HCT116 (cell line): ENCODE measurements at regions not wholly inside any gene's neighbourhood (a gene's known extent, or its start where the extent isn't known, plus 50 kb on each side); places are given as distances from the start of the nearest gene placed in this dataset.

Source experiments
- ATAC-seq: fragments of 200-7000 bp; cut with Tn5 transposase; 2 replicates; pipeline ENCODE4 v1.9.1; 2020; ENCODE audit warnings: mild to moderate bottlenecking, moderate library complexity
- BruUV-seq: library from RNA; stranded (reverse); fragments of 400-500 nt; replicated peaks from 2 replicates; lab custom pipeline; 2021; lab: Mats Ljungman, UMichigan
- CTCF ChIA-PET: fragments of 300-600 bp; sonication (Branson Sonifier 250); formaldehyde crosslinking; loops from one replicate; lab custom pipeline; 2021; ENCODE audit warnings: antibody characterized with exemption; lab: Charles Lee
- POLR2A ChIA-PET: fragments of 300-600, 350-600 bp; sonication (Branson Sonifier 250); formaldehyde crosslinking; loops from one replicate; lab custom pipeline; 2021; ENCODE audit warnings: antibody characterized with exemption; lab: Charles Lee
- RAD21 ChIA-PET, 2 experiments: fragments of 300-600 bp; sonication (Branson Sonifier 250); formaldehyde crosslinking; loops; one replicate each; lab custom pipeline; 2023; ENCODE audit warnings: low total read pairs in 2 of 2; ENCODE audit not compliant: uncharacterized antibody in 2 of 2, unreplicated experiment in 2 of 2, low non-redundant PET in 1 of 2; lab: Charles Lee
- DNase-seq: peaks from one replicate; pipeline ENCODE4 v3.0.0-alpha.2; 2010; ENCODE audit warnings: low read depth, low spot score
- H2AFZ ChIP-seq: fragments of 200-600 bp; shearing (Covaris generic), sonication (generic); 2 replicates; pipeline ENCODE4 v1.6.1; 2017; ENCODE audit warnings: low read depth, mixed run types, mixed read lengths, antibody characterized with exemption, low read length; ENCODE audit not compliant: poor library complexity, severe bottlenecking
- H3K27ac ChIP-seq: 2 replicates; pipeline ENCODE4 v1.5.1; 2012; ENCODE audit warnings: low read depth, low read length
- H3K27me3 ChIP-seq: fragments of 200-600 bp; sonication (generic); 2 replicates; pipeline ENCODE4 v1.6.1; 2016; ENCODE audit warnings: mixed run types, low read length, mixed read lengths; ENCODE audit not compliant: insufficient read depth
- H3K36me3 ChIP-seq, 2 experiments: fragments of 200-500 bp in 1 of 2; fragments of 200-600 bp in 1 of 2; sonication (Bioruptor generic) in 1 of 2; sonication (generic) in 1 of 2; 2 replicates each; pipeline versions ENCODE4 v1.5.1 to v1.6.1; 2014 to 2016; ENCODE audit warnings: low read length in 2 of 2, inconsistent platforms in 1 of 2, mixed read lengths in 1 of 2, mixed run types in 1 of 2; ENCODE audit not compliant: insufficient read depth in 2 of 2, control insufficient read depth in 1 of 2
- H3K4me1 ChIP-seq, 2 experiments: fragments of 200-600 bp in 1 of 2; sonication (generic) in 1 of 2; 2 replicates each; pipeline versions ENCODE4 v1.5.1 to v1.6.1; 2012 to 2017; ENCODE audit warnings: low read length in 2 of 2, inconsistent platforms in 1 of 2, mild to moderate bottlenecking in 1 of 2, mixed read lengths in 1 of 2, mixed run types in 1 of 2, moderate library complexity in 1 of 2; ENCODE audit not compliant: insufficient read depth in 2 of 2, control insufficient read depth in 1 of 2
- H3K4me2 ChIP-seq: fragments of 200-600 bp; sonication (generic); 2 replicates; pipeline ENCODE4 v1.6.1; 2017; ENCODE audit warnings: mixed run types, low read length, mixed read lengths
- H3K4me3 ChIP-seq, 2 experiments: fragments of 200-600 bp in 1 of 2; sonication (generic) in 1 of 2; replicated peaks in 1 of 2; 2 replicates each; pipeline ENCODE4 v1.5.1; 2011 to 2016; ENCODE audit warnings: low read length in 2 of 2, control low read depth in 1 of 2, low read depth in 1 of 2, mild to moderate bottlenecking in 1 of 2, mixed read lengths in 1 of 2, mixed run types in 1 of 2
- H3K79me2 ChIP-seq: fragments of 200-600 bp; sonication (generic); 2 replicates; pipeline ENCODE4 v1.6.1; 2017; ENCODE audit warnings: mild to moderate bottlenecking, mixed run types, low read length, moderate library complexity, mixed read lengths; ENCODE audit not compliant: insufficient read depth
- H3K9ac ChIP-seq: fragments of 200-600 bp; sonication (generic); 2 replicates; pipeline ENCODE4 v1.6.1; 2016; ENCODE audit warnings: low read length, mixed read lengths
- H3K9me2 ChIP-seq: fragments of 200-600 bp; sonication (generic), shearing (Covaris generic); 2 replicates; pipeline ENCODE4 v1.6.1; 2017; ENCODE audit warnings: mixed run types, mild to moderate bottlenecking, moderate library complexity; ENCODE audit not compliant: insufficient read depth
- H3K9me3 ChIP-seq, 2 experiments: fragments of 200-500 bp in 1 of 2; fragments of 200-600 bp in 1 of 2; sonication (Bioruptor generic) in 1 of 2; sonication (generic) in 1 of 2; 2 replicates each; pipeline ENCODE4 v1.6.1; 2014 to 2017; ENCODE audit warnings: low read length in 2 of 2, mixed read lengths in 2 of 2, inconsistent platforms in 1 of 2, low read depth in 1 of 2, mild to moderate bottlenecking in 1 of 2, mixed run types in 1 of 2, moderate library complexity in 1 of 2; ENCODE audit not compliant: control insufficient read depth in 1 of 2, insufficient read depth in 1 of 2
- H4K20me1 ChIP-seq: fragments of 200-600 bp; sonication (generic), shearing (Covaris generic); 2 replicates; pipeline ENCODE4 v1.6.1; 2017; ENCODE audit warnings: mixed run types, mild to moderate bottlenecking, moderate library complexity; ENCODE audit not compliant: insufficient read depth
- CEBPB ChIP-seq: IDR thresholded peaks from 2 replicates; pipeline ENCODE4 v1.6.1; 2012; ENCODE audit warnings: low read depth
- EZH2phosphoT487 ChIP-seq: fragments of 200-600 bp; IDR thresholded peaks from 2 replicates; pipeline ENCODE4 v1.6.1; 2018; ENCODE audit warnings: antibody characterized with exemption, borderline replicate concordance
- JUND ChIP-seq: IDR thresholded peaks from 2 replicates; pipeline ENCODE4 v1.6.1; 2012
- REST ChIP-seq: IDR thresholded peaks from 2 replicates; pipeline ENCODE4 v1.6.1; 2012; ENCODE audit warnings: low read depth
- SIN3A ChIP-seq: IDR thresholded peaks from 2 replicates; pipeline ENCODE4 v1.6.1; 2012; ENCODE audit warnings: low read depth
- intact Hi-C: fragments of 100-400 bp; cut with micrococcal nuclease; formaldehyde crosslinking; loops from 2 replicates; pipeline ENCODE4 v1.10.0; 2022

- no peak for TF ChIP-seq REST
- TF ChIP-seq JUND, result no peak
Measured at GRCh38 chr14:85040046-85040685, 489.8 kb upstream of the FLRT2 start (continued).

- ChIA-PET POLR2A (no interaction called here), RAD21 (no interaction called here), CTCF (no interaction called here)
- H3K27me3 ChIP-seq, result no peaks in the 10 kb centered on the region
- H3K4me2 ChIP-seq, result no peak overlapping the region
- no TSS peak for BruUV-seq
- H3K9me3 ChIP-seq, result peaks cover 7 to 20% of the 10 kb centered on the region in 2 experiments; a peak in 2 of 4 replicates
- H3K9me2 ChIP-seq, result no peaks in the 10 kb centered on the region
- intact Hi-C loops, result no loop called here
- H3K36me3 ChIP-seq, result no peaks in the 10 kb centered on the region; a peak in 1 of 4 replicates
- DNase-seq, result no peak
- no peak overlapping the region for H3K27ac ChIP-seq
- no peak overlapping the region for H2AFZ ChIP-seq
- TF ChIP-seq EZH2phosphoT487 (no peak), SIN3A (no peak), CEBPB (no peak)
- no peaks in the 10 kb centered on the region for H4K20me1 ChIP-seq
- no peaks in the 10 kb centered on the region for H3K79me2 ChIP-seq
- no peak overlapping the region for H3K4me3 ChIP-seq
- no peak for ATAC-seq
- no peak overlapping the region for H3K9ac ChIP-seq
- no peaks in the 10 kb centered on the region for H3K4me1 ChIP-seq
Measured at GRCh38 chr14:85041618-85042017, 488.3 kb upstream of the FLRT2 start.
